GM23248 (cell line): ENCODE measurements at regions not wholly inside any gene's neighbourhood (a gene's known extent, or its start where the extent isn't known, plus 50 kb on each side); places are given as distances from the start of the nearest gene placed in this dataset.

Source experiments
- EZH2 ChIP-seq: fragments of 200-600 bp; sonication (generic); IDR thresholded peaks from 2 replicates; pipeline ENCODE4 v1.6.1; 2018; ENCODE audit warnings: antibody characterized with exemption, mild to moderate bottlenecking; ENCODE audit not compliant: insufficient read depth, poor library complexity, severe bottlenecking
- EZH2phosphoT487 ChIP-seq: fragments of 200-600 bp; sonication (generic); IDR thresholded peaks from 2 replicates; pipeline ENCODE4 v1.6.1; 2018; ENCODE audit warnings: antibody characterized with exemption, moderate library complexity, mild to moderate bottlenecking, low read depth; ENCODE audit not compliant: insufficient read depth

- TF ChIP-seq EZH2, result no peak
- no peak for TF ChIP-seq EZH2phosphoT487
Measured at GRCh38 chr13:40164133-40164532, 502.3 kb downstream of the FOXO1 start.
